HG02885 (cell line): ENCODE measurements at regions not wholly inside any gene's neighbourhood (a gene's known extent, or its start where the extent isn't known, plus 50 kb on each side); places are given as distances from the start of the nearest gene placed in this dataset.
"Not testable (repeated sequence)": the region's sequence is repeated elsewhere in the genome, so short reads cannot be mapped to it uniquely, and the experiment has no call there.

ENCODE experiments used
- ATAC-seq: cut with Tn5 transposase; IDR thresholded peaks from one replicate; pipeline ENCODE4 v1.9.1; 2021; ENCODE audit warnings: mild to moderate bottlenecking; ENCODE audit not compliant: unreplicated experiment, poor library complexity

DNA sequence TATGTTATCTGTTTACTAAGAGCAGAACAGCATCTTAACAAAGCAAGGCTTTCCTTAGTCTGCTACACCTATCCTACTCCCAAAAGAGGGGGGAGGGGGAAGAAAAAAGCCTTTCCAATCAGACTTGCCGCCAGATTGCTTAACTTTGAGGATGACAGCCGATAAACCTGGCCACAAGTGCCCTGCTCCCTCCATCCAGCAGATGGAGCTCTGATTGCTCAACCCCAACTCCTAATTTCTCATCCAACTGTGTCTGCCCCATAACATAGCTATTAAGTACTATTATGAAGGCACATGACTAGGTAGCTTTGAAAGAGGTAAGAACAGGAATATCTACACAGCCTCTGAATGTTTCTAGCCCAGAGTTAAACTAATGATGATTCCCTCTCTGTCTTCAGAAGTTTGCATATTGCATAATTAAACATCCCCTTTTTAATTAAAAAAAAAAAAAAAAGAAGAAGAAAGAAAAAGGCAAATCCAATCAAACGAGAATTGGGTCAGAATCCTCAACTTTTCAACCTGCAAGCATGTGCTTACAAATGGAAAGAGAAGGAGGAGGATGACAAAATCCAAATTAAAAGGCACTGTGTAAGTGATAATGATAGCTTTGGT lies 247.4 kb downstream of the GALC start:
- peak; percentile 80 for ATAC-seq

DNA sequence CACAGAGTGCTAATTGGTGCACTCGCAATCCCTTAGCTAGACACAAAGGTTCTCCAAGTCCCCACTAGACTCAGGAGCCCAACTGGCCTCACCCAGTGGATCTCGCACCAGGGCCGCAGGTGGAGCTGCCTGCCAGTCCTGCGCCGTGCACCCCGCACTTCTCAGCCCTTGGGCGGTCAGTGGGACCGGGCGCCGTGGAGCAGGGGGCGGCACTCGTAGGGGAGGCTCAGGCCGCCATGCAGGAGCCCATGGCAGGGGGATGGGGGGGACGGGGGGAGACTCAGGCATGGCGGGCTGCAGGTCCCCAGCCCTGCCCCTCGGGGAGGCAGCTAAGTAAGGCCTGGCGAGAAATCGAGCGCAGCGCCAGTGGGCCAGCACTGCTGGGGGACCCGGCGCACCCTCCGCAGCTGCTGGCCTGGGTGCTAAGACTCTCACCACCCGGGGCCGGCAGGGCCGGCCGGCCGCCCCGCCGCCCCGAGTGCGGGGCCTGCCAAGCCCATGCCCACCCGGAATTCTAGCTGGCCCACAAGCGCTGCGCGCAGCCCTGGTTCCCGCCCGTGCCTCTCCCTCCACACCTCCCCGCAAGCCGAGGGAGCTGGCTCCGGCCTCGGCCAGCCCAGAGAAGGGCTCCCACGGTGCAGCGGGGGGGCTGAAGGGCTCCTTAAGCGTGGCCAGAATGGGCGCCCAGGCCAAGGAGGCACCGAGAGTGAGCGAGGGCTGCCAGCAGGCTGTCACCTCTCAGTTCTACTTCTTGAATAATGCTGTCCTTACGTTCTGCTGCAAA lies 258.2 kb downstream of the GALC start:
- ATAC-seq, result not testable (repeated sequence)

- not testable (repeated sequence) for ATAC-seq
Measured at GRCh38 chr14:87733115-87733514, 259.9 kb downstream of the GALC start.

GRCh38 chr14:87732562-87732961 lies 260.4 kb downstream of the GALC start:
- no peak for ATAC-seq

GRCh38 chr14:87725318-87725717 lies 267.7 kb downstream of the GALC start:
- ATAC-seq, result no peak

DNA sequence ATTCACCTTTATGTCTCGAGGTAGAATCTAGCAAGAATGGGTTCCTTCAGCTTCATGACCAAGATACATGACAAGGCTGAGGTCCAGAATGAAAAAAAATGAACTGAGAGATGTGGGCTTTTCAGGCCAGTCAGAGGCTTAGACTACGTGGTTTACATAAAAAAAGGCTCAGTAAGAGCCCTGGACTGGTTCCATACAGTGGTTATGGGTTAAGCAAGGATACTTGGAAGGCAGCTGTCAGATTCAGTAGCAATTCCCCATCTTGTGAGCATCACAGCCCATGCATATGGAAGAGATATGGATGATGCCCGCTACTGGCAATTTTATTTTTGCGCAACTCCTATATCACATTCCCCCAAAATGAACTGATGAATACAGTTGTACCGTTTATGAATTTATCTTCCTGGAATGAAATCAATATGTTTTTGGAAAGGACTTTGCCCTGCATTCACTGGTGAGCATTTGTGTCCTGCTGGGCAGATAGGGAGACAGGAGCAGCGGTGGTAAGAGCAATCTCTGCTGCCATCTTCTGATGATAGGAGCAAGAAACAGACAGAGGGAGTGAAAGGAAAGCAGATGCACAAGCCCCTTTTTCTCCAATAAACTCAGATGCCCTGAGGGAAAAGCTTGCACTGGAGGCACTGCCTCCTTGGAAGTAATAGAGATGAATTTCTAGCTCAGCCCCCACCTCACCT lies 280.4 kb downstream of the GALC start:
- ATAC-seq, result no peak

DNA sequence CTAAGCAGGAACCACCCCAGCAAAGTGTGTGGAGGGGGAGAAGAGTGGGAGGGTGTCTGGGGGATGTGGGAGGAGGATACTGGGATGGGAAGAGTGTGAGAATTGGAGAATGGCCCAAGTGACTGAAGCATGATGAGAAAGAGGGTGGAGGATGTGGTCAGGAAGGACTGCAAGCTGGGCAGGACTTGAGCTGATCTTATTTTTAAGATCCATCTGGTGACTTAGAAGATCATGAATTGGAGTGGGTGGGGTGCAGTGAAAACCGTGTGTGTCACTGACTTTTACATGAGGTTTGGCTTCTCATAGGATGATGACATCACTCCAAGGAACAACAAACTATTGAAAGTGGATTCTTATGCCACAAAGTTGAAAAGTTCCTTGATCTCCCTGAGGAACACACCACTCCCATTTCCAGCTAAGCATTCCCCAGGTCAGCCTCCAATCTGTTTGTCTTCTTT lies 287.5 kb downstream of the GALC start:
- ATAC-seq, result no peak

GRCh38 chr14:87698481-87698880 lies 294.5 kb downstream of the GALC start:
- ATAC-seq, result no peak

DNA sequence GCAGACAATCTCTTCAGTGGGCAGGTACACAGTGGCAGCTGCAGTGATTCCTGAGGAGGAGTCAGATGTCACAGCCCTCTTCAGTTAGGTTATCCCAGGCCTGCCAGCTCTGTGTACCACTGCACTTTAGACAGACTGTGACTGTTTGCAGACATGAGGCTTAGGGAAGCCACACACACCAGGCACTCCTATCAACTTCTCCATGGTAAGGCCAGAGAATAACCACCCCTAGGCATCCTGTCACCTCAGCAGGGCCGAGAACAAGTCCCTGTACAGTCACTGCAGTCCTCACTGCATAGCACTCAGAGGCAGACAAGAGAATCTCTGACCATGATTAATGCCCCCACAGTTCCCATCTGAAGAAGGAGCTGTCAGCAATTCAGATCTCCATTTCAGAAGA lies 296.5 kb downstream of the GALC start:
- no peak for ATAC-seq

DNA sequence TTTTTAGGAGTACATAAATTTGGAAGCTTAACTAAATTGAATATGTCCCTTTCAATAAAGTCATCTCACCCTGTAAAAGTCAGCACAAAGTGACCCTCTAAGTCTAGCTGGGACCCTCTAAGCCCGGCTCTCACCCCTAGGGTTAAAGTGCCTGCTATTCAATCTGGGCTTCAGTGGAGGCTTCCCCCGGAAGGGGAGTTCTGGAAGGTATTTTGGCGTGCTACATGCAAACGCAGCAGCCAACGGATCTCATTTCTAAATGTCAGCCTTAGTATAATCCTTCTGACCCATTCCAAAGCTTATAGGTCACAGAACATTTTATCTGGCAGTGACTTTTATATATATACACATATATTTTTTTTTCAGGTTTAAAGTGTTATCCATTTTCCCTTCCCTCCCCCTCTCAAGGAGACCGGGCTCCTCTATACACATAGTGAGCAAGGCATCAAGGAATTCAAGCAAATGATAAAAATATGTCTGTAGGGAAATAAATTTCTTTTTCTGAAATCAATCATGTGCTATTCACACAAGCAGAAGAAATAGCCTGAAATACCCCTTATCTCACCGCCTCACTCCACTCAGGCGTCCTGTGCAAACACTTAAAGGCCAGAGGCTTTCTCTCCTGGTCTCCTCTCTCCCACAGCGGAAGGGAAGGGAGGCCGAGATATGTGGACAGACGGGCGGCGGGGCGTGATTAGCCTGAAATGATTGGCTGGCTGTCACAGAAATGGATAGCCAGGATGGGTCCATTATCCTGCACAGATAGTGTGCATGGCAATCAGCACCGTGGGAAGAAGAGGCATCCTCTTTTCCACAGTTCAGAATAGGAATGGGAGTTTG lies 301.7 kb downstream of the GALC start:
- ATAC-seq, result no peak

DNA sequence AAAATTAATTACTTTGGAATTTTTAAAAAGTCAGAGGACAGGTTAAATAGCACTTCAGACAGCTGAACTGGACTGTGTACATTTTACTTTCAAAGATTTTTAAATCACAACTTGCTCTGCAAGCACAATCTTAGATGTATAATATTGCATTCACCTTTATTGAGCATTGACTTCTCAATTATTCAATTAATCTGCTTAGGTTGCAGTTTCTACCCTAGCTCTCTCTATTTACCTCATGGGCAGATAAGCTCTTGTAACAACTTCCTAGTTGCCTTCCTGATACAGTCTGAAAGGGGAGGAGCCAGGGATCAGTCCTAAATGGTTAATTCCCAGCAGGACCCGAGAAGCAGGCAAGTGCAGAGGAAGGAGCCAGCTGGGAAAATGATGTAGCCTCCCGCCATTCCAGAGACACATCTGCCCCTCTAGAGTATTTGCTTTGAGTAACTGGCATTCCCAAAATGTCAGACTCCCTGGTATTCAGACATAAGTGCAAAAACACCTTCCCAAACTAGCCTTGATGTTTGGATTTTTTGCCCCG lies 302.8 kb downstream of the GALC start:
- no peak for ATAC-seq

DNA sequence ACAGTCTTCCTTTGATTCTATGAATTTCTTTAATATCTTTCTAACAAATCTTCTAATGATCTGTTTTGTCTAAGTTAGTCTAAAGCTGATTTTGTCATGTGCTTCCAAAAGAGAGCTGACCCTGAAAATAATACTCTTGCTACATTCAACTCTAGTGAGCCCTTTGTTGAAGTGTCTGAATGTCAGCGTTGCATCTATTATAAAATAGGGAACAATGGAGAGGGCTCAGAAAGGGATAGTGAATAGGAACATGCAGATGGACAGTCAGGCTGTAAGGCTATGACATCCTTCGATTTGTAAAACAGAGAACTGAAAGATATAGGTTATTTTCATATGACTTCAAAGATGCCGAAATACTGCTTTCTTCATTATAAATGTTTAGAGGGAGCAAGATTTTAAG lies 304.5 kb downstream of the GALC start:
- ATAC-seq, result no peak

DNA sequence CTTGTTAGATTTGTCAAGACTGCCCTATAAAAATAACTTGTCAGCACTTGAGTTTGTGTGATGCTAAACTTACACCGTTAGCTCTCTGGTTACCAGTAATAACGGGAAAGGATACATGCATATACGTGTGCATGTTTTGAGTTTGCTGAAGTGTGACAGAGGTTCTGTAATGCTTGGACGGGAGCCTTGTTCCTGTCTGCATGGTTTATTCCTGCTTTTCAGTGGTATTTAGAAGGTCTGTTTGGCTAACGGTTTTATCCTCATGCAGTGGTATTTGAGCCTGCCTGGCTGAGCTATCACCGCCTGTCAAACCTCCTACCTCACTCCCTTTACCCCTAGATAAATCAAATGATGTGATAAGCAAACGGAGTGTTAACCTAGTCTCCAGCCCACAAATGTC lies 305.6 kb downstream of the GALC start:
- no peak for ATAC-seq

DNA sequence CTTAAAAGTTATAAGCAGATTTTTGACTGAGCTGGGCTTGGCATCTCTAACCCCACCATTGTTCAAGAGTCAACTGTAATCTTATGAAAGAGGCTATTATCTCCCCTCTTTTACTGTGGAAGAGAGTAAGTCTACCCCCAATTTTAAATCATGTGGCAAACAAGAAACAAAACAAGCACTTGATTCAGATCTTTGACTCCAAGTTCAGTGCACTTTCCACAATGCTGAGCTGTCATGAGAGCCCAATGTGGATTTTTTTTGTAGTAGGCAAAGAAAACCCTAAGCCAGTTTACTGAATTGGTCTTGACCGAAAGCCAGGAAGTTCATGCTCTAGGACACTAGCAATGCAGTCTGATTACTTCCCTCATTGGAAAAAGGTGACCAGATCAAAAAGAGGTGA lies 306.2 kb downstream of the GALC start:
- ATAC-seq, result no peak

- ATAC-seq, result no peak
Measured at GRCh38 chr14:87679866-87680265, 313.1 kb downstream of the GALC start.

DNA sequence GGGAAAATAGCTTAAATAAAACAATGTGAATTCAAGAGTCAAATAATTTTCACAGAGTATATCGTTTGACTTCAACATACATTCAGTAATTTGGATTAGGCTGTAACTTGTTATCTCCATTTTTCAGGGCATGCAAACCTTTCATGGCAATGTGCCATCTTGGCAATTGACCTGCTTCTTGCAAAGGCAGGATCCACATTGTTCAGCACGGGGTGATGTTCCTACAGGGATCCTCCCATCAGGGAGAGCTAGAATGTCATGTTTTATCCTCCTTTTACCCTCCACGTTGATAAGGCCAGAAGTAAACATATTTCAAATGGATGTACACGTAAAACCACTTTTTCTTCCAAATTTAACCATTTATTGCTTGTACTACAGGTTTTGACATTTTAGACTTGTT lies 314.4 kb downstream of the GALC start:
- no peak for ATAC-seq

DNA sequence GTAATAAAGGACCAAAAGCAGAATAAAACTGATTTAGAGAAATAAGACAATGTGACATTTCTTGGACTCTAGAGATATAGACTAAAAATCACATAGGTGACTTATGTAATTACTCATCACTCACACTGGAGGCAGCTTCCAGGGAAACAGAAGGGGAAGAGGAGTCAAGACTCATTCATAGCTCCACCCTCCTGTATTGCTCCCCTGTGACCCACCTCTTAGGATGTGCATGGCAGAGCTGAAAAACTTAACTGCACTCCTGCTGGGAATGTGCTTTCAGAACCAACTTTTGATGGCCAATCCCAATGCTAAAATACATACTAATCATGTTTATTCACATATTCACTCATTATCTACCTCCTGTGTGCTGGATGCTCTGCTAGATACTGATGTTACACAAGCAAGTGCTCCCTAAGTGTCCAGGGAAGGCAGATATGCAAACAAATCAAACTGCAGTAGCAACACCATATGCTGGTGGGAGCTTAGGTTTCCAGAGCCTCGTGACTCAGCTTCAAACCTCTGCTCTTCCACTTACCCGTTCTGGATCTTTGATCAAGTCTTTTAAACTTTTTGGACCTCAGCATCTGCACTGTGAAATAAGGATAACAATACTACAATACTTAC lies 316.1 kb downstream of the GALC start:
- ATAC-seq, result no peak

DNA sequence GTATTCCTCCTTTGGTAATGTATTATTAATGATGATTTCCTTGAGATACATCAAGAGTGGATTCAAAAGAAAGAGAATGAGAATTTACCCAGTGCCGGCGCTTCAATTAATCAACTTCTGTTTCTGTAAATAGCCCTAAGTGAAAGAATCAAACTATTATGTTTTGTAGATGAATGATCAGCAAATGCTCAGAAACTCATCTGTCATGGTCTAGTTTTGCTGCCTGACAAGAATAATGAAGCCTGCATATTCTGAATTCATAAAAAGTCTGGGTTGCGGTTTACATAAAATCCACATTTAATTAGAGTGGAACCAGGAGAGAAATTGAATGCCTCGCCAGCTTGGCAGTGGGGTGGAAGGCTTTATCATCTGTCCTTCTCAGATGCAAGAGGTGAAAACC lies 325.3 kb downstream of the GALC start:
- no peak for ATAC-seq

DNA sequence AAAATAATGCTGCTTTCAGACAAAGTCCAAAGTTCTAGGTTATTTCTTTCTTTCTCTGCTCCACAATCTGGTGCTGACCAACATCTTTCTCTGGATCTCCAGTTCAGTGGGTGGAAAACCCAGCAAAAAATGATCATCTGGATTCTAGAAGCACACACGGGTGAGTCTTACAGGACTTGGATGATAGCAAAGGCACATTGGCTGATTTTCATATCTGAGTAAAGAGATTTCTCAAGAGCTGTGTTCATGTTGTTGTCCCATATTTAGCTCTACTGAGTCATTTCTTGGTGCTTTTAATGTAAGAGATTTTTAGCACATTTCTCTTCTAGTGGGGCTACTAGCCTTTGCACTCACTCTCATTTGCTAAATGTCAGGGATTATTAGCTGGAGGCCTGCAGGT lies 336.7 kb downstream of the GALC start:
- ATAC-seq, result no peak

DNA sequence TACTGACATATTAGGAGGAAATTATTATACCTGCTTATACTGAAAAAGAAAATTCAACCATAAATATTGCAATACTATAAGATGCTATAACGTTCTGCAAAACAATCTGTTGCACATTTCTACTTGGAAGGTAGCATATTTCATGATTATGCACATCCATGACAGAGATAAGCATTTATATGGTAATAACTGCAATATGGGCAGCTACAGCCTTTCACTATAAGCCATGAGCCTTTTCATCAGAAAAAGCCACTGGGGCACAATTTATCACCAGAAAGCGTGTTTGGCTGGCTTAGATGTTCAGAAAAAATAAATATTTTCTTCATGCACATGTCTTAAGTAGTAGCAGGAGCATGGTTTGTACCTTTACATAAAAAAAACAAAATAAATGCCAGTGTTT lies 340.7 kb downstream of the GALC start:
- ATAC-seq, result no peak
